Tongue (tissue), 1 donor: ENCODE measurements at regions not wholly inside any gene's neighbourhood (a gene's known extent, or its start where the extent isn't known, plus 50 kb on each side); places are given as distances from the start of the nearest gene placed in this dataset. TPM values are rescaled to one million over a fixed set of nuclear protein-coding genes. Genes with fewer than 3 reads are reported as not detected.

ENCODE experiments used
- small RNA-seq: library from RNA; depleted of rRNA; stranded (forward); fragments of <200 nt; gene quantifications from one replicate; pipeline ENCODE3, GENCODE V24; 2014; ENCODE audit warnings: low replicate concordance

Small RNA genes lying in the stretch of these regions (small RNA-seq; reads per million reads assigned to genes)
- gene MIR3648-1: not detected
- not detected for gene MIR3687-1
- not detected for gene MIR6724-1
- not detected for gene MIR6724-2
- gene RF01518: not detected
- not detected for gene RNA5-8SN2
